HepG2 (cell line): ENCODE measurements at regions not wholly inside any gene's neighbourhood (a gene's known extent, or its start where the extent isn't known, plus 50 kb on each side); places are given as distances from the start of the nearest gene placed in this dataset.
A peak's percentile ranks its signal among the peaks of the same experiment; 100 is the strongest.

ENCODE experiments used
- ATAC-seq: fragments of 200-7000 bp; cut with Tn5 transposase; 3 replicates; pipeline ENCODE4 v1.9.1; 2020; ENCODE audit warnings: mild to moderate bottlenecking, moderate library complexity
- BruUV-seq: library from RNA; stranded (reverse); fragments of 400-500 nt; replicated peaks from 2 replicates; lab custom pipeline; 2021; lab: Mats Ljungman, UMichigan
- CTCF ChIA-PET: fragments of 300-600 bp; formaldehyde crosslinking; extraction: SDS; loops from one replicate; lab custom pipeline; 2021; ENCODE audit warnings: low total read pairs, inconsistent platforms, low intra/inter-chr PET ratio; lab: Yijun Ruan, JAX
- POLR2A ChIA-PET: fragments of 350-600 bp; sonication (Branson Sonifier 250); formaldehyde crosslinking; loops from one replicate; lab custom pipeline; 2020; ENCODE audit warnings: antibody characterized with exemption, inconsistent platforms; lab: Yijun Ruan, JAX
- DNase-seq: peaks from one replicate; pipeline ENCODE4 v3.0.0-alpha.2; 2015; ENCODE audit warnings: low spot score
- FAIRE-seq: peaks from 3 replicates; lab custom pipeline; 2011; peaks lifted over from hg19 to GRCh38; lab: Jason Lieb, UNC
- H2AFZ ChIP-seq: one replicate; pipeline ENCODE4 v1.6.1; 2011; ENCODE audit warnings: low read length, inconsistent platforms
- H3K27ac ChIP-seq: fragments of 300-600 bp; 3 replicates; pipeline ENCODE4 v1.8.0; 2011; ENCODE audit warnings: mixed run types, mild to moderate bottlenecking, mixed read lengths, low read length, inconsistent platforms; ENCODE audit not compliant: insufficient read depth; ENCODE audit errors: extremely low read length
- H3K27me3 ChIP-seq, 2 experiments: fragments of 200-600 bp in 1 of 2; 2 replicates in 1 of 2; 3 replicates in 1 of 2; pipeline versions ENCODE4 v1.6.0 to v1.8.0; 2011; ENCODE audit warnings: low read length in 2 of 2, mild to moderate bottlenecking in 2 of 2, moderate library complexity in 2 of 2, inconsistent platforms in 1 of 2; ENCODE audit not compliant: insufficient read depth in 2 of 2, control insufficient read depth in 1 of 2
- H3K36me3 ChIP-seq, 2 experiments: fragments of 200-600 bp in 1 of 2; replicated peaks in 1 of 2; 2 replicates in 1 of 2; 3 replicates in 1 of 2; pipeline versions ENCODE4 v1.5.1 to v1.8.0; 2011; ENCODE audit warnings: low read length in 2 of 2, inconsistent platforms in 1 of 2; ENCODE audit not compliant: insufficient read depth in 2 of 2, control insufficient read depth in 1 of 2
- H3K4me1 ChIP-seq: 2 replicates; pipeline ENCODE4 v1.5.1; 2012; ENCODE audit warnings: low read length, inconsistent platforms; ENCODE audit not compliant: insufficient read depth
- H3K4me2 ChIP-seq: 2 replicates; pipeline ENCODE4 v1.6.0; 2011; ENCODE audit warnings: low read depth, low read length, inconsistent platforms
- H3K4me3 ChIP-seq, 3 experiments: fragments of 200-600 bp in 1 of 3; sonication (generic), shearing (Covaris generic) in 1 of 3; replicated peaks in 1 of 3; 2 replicates each; pipeline ENCODE4 v1.5.1; 2011 to 2016; ENCODE audit warnings: low read length in 3 of 3, inconsistent platforms in 2 of 3, low read depth in 2 of 3, mild to moderate bottlenecking in 2 of 3, control low read depth in 1 of 3, mixed read lengths in 1 of 3; ENCODE audit not compliant: insufficient read depth in 1 of 3
- H3K79me2 ChIP-seq: one replicate; pipeline ENCODE4 v1.6.1; 2011; ENCODE audit warnings: low read length, inconsistent platforms; ENCODE audit not compliant: insufficient read depth
- H3K9ac ChIP-seq: 2 replicates; pipeline ENCODE4 v1.6.0; 2011; ENCODE audit warnings: mild to moderate bottlenecking, low read depth, low read length, inconsistent platforms; ENCODE audit not compliant: insufficient read depth
- H3K9me3 ChIP-seq: 2 replicates; pipeline ENCODE4 v1.5.1; 2012; ENCODE audit warnings: mild to moderate bottlenecking, low read length
- H4K20me1 ChIP-seq: 2 replicates; pipeline ENCODE4 v1.6.0; 2011; ENCODE audit warnings: inconsistent platforms, mild to moderate bottlenecking, low read length, moderate library complexity; ENCODE audit not compliant: insufficient read depth
- CBX5 ChIP-seq: sonication (generic); formaldehyde crosslinking; IDR thresholded peaks from 2 replicates; pipeline ENCODE4 v1.4.0; 2020; ENCODE audit warnings: missing genetic modification reagents, borderline replicate concordance
- HNRNPK ChIP-seq: fragments of 200-400 bp; formaldehyde crosslinking; IDR thresholded peaks from 2 replicates; pipeline ENCODE4 v1.6.1; 2018; ENCODE audit warnings: low read length, low read depth, moderate library complexity, mild to moderate bottlenecking; ENCODE audit not compliant: poor library complexity, severe bottlenecking
- HOXA3 ChIP-seq: sonication (generic); formaldehyde crosslinking; IDR thresholded peaks from 2 replicates; pipeline ENCODE4 v1.5.0; 2020; ENCODE audit warnings: missing genetic modification reagents
- IRF1 ChIP-seq: sonication (generic); formaldehyde crosslinking; IDR thresholded peaks from 2 replicates; pipeline ENCODE4 v1.4.0; 2020; ENCODE audit warnings: low read depth, mild to moderate bottlenecking, missing genetic modification reagents
- JUND ChIP-seq: sonication (generic); formaldehyde crosslinking; IDR thresholded peaks from 2 replicates; pipeline ENCODE4 v1.8.0; 2022; ENCODE audit warnings: mild to moderate bottlenecking, missing genetic modification reagents
- NFIB ChIP-seq: sonication (generic); formaldehyde crosslinking; IDR thresholded peaks from 2 replicates; pipeline ENCODE4 v1.9.0; 2021; ENCODE audit warnings: missing genetic modification reagents, mild to moderate bottlenecking, borderline replicate concordance
- SALL1 ChIP-seq: sonication (generic); formaldehyde crosslinking; IDR thresholded peaks from 2 replicates; pipeline ENCODE4 v1.8.0; 2022; ENCODE audit warnings: mild to moderate bottlenecking, missing genetic modification reagents
- SRF ChIP-seq: IDR thresholded peaks from 2 replicates; pipeline ENCODE4 v1.6.1; 2011; ENCODE audit warnings: mild to moderate bottlenecking, low read depth, low read length, moderate library complexity
- TBX2 ChIP-seq: sonication (generic); formaldehyde crosslinking; IDR thresholded peaks from 2 replicates; pipeline ENCODE4 v1.5.0; 2020; ENCODE audit warnings: missing genetic modification reagents, mild to moderate bottlenecking, borderline replicate concordance
- UBTF ChIP-seq: sonication (generic); formaldehyde crosslinking; IDR thresholded peaks from 2 replicates; pipeline ENCODE4 v1.4.0; 2020; ENCODE audit warnings: mild to moderate bottlenecking, missing genetic modification reagents
- ZNF460 ChIP-seq: sonication (generic); formaldehyde crosslinking; IDR thresholded peaks from 2 replicates; pipeline ENCODE4 v1.5.1; 2020; ENCODE audit warnings: missing genetic modification reagents, mild to moderate bottlenecking, borderline replicate concordance
- ZNF800 ChIP-seq: sonication (generic); formaldehyde crosslinking; IDR thresholded peaks from 2 replicates; pipeline ENCODE4 v1.4.0; 2020; ENCODE audit warnings: missing genetic modification reagents
- WGBS: methylation state at CpG from one replicate; pipeline ENCODE4 v1.1.6; 2017; ENCODE audit warnings: low lambda C conversion rate; 5-methylcytosine and 5-hydroxymethylcytosine counted together
- in situ Hi-C: cut with HindIII; loops from 2 replicates; pipeline ENCODE4 v1.10.0; 2017; ENCODE audit warnings: low pct_unique_long_range_greater_than_20kb; ENCODE audit not compliant: extremely low pct_ligation_motif_present
- intact Hi-C: fragments of 100-400 bp; cut with micrococcal nuclease; formaldehyde crosslinking; loops from one replicate; pipeline ENCODE4 v1.10.0; 2022; ENCODE audit not compliant: unreplicated experiment
- TF ChIP-seq, protein P1 (sequence below): sonication (generic); formaldehyde crosslinking; IDR thresholded peaks from 2 replicates; pipeline ENCODE4 v1.4.0; 2020; ENCODE audit warnings: missing genetic modification reagents, borderline replicate concordance
- TF ChIP-seq, protein P2 (sequence below): sonication (generic); formaldehyde crosslinking; IDR thresholded peaks from 2 replicates; pipeline ENCODE4 v1.5.1; 2020; ENCODE audit warnings: mild to moderate bottlenecking, missing genetic modification reagents, moderate library complexity

- ATAC-seq (peak; percentile 98), FAIRE-seq (no peak), DNase-seq (peak; percentile 55)
- 10% methylated on average over 7 of the region's 10 CpGs for WGBS
- H2AFZ ChIP-seq: no peak overlapping the region
- no peak overlapping the region for H3K9ac ChIP-seq
- H3K27me3 ChIP-seq: no peaks in the 10 kb centered on the region
- no peak for TF ChIP-seq SRF
- no peak for TF ChIP-seq HNRNPK
- TF ChIP-seq, protein P1, sequence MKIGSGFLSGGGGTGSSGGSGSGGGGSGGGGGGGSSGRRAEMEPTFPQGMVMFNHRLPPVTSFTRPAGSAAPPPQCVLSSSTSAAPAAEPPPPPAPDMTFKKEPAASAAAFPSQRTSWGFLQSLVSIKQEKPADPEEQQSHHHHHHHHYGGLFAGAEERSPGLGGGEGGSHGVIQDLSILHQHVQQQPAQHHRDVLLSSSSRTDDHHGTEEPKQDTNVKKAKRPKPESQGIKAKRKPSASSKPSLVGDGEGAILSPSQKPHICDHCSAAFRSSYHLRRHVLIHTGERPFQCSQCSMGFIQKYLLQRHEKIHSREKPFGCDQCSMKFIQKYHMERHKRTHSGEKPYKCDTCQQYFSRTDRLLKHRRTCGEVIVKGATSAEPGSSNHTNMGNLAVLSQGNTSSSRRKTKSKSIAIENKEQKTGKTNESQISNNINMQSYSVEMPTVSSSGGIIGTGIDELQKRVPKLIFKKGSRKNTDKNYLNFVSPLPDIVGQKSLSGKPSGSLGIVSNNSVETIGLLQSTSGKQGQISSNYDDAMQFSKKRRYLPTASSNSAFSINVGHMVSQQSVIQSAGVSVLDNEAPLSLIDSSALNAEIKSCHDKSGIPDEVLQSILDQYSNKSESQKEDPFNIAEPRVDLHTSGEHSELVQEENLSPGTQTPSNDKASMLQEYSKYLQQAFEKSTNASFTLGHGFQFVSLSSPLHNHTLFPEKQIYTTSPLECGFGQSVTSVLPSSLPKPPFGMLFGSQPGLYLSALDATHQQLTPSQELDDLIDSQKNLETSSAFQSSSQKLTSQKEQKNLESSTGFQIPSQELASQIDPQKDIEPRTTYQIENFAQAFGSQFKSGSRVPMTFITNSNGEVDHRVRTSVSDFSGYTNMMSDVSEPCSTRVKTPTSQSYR (CRISPR knock-in tag): peak; percentile 39; the same call in 1 of the 2 replicates
- no peak for TF ChIP-seq ZNF460
- TF ChIP-seq CBX5 (CRISPR knock-in tag): no peak
- no peak for TF ChIP-seq NFIB (CRISPR knock-in tag)
- no peak for TF ChIP-seq JUND
- 0 out of 2 replicates have a peak, but pooled peaks have one; percentile 14 for TF ChIP-seq SALL1 (CRISPR knock-in tag)
- TF ChIP-seq TBX2 (CRISPR knock-in tag): no peak
- TF ChIP-seq HOXA3 (CRISPR knock-in tag): no peak
- no peak for TF ChIP-seq UBTF (CRISPR knock-in tag)
- TF ChIP-seq, protein P2, sequence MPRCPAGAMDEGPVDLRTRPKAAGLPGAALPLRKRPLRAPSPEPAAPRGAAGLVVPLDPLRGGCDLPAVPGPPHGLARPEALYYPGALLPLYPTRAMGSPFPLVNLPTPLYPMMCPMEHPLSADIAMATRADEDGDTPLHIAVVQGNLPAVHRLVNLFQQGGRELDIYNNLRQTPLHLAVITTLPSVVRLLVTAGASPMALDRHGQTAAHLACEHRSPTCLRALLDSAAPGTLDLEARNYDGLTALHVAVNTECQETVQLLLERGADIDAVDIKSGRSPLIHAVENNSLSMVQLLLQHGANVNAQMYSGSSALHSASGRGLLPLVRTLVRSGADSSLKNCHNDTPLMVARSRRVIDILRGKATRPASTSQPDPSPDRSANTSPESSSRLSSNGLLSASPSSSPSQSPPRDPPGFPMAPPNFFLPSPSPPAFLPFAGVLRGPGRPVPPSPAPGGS: no peak
- no peak for TF ChIP-seq IRF1 (CRISPR knock-in tag)
- no peak for TF ChIP-seq ZNF800 (CRISPR knock-in tag)
- H4K20me1 ChIP-seq: no peaks in the 10 kb centered on the region
- H3K4me1 ChIP-seq: no peaks in the 10 kb centered on the region
- no TSS peak for BruUV-seq
- POLR2A ChIA-PET: no interaction called here
- in situ Hi-C loops (no loop called here), intact Hi-C loops (no loop called here)
- no peak overlapping the region for H3K4me3 ChIP-seq
- H3K79me2 ChIP-seq: no peaks in the 10 kb centered on the region
- no peaks in the 10 kb centered on the region for H3K9me3 ChIP-seq
- CTCF ChIA-PET: no interaction called here
- H3K4me2 ChIP-seq: peak overlapping the region; percentile 41
- H3K36me3 ChIP-seq: no peaks in the 10 kb centered on the region
- no peak overlapping the region for H3K27ac ChIP-seq
These were observed 55.9 kb upstream of the FSHR start for GRCh38 chr2:49210191-49210590.
